ENCODE measurements at regions not wholly inside any gene's neighbourhood (a gene's known extent, or its start where the extent isn't known, plus 50 kb on each side); places are given as distances from the start of the nearest gene placed in this dataset.

DNA sequence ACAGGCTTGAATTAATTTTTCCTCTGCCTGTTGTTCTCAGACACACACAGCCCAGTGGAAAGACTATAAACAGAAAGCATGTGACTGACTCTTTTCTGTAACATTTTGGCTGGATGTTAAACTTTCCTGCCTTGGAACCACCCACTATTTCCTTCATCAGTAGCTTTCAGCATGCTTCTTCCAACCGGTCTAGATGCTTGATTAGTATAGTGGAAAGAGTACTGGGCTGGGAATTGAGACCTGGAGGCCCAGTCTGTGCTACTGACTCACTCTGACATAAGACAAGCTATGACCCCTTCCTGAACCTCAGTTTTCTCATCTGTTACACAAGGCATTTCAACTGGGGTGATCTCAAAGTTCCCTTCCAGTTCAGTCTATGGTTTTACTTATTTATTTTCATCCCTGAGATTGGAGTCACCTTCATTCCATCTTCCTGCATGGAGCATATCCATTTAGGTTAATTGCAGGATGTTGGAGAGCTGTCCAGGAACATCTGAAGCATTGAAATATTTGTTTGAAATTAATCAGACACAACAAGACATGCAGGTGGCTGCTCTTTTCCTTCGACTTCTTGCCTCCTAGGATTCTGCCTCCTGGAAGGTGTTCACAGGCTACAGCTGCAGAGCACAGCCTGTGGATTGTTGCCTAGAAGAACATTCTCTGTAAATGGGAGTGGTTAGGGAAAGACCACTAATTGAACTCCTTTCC lies 173.4 kb downstream of the RTL9 start:
- no peak overlapping the region for H3K27ac ChIP-seq (ENCODE audit: low read length)
- no peaks in the 10 kb centered on the region for H3K79me2 ChIP-seq (replicated peaks; ENCODE audit: insufficient read depth, low read length)
- no peak overlapping the region for H2AFZ ChIP-seq (ENCODE audit: low read depth, low read length)
- H3K36me3 ChIP-seq (ENCODE audit: insufficient read depth, low read length), result no peaks in the 10 kb centered on the region
- H3K27me3 ChIP-seq (ENCODE audit: insufficient read depth, low read depth, low read length), result no peaks in the 10 kb centered on the region
- H3K9me2 ChIP-seq (ENCODE audit: insufficient read depth, low read length), result no peaks in the 10 kb centered on the region
- H3K4me2 ChIP-seq (ENCODE audit: low read length), result no peak overlapping the region
- H3F3A ChIP-seq (ENCODE audit: insufficient read depth, low read length, poor library complexity, severe bottlenecking), result no peaks in the 10 kb centered on the region
- TF ChIP-seq SMC3 (conservative IDR thresholded peaks at IDR 0.05; ENCODE audit: poor library complexity) (no peak), EP300 (conservative IDR thresholded peaks at IDR 0.05; ENCODE audit: poor library complexity, severe bottlenecking) (no peak), POLR2AphosphoS5 (IDR thresholded peaks at IDR 0.05) (no peak), RAD21 (conservative IDR thresholded peaks at IDR 0.05) (no peak), EZH2 (IDR thresholded peaks at IDR 0.05; ENCODE audit: borderline replicate concordance, insufficient read depth, low read length, poor library complexity, severe bottlenecking) (no peak), MXI1 (conservative IDR thresholded peaks at IDR 0.05; ENCODE audit: poor library complexity, severe bottlenecking) (no peak), TAF1 (IDR thresholded peaks at IDR 0.05; ENCODE audit: low read depth) (no peak)
- TF ChIP-seq, protein P1, sequence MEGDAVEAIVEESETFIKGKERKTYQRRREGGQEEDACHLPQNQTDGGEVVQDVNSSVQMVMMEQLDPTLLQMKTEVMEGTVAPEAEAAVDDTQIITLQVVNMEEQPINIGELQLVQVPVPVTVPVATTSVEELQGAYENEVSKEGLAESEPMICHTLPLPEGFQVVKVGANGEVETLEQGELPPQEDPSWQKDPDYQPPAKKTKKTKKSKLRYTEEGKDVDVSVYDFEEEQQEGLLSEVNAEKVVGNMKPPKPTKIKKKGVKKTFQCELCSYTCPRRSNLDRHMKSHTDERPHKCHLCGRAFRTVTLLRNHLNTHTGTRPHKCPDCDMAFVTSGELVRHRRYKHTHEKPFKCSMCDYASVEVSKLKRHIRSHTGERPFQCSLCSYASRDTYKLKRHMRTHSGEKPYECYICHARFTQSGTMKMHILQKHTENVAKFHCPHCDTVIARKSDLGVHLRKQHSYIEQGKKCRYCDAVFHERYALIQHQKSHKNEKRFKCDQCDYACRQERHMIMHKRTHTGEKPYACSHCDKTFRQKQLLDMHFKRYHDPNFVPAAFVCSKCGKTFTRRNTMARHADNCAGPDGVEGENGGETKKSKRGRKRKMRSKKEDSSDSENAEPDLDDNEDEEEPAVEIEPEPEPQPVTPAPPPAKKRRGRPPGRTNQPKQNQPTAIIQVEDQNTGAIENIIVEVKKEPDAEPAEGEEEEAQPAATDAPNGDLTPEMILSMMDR (IDR thresholded peaks at IDR 0.05; ENCODE audit: poor library complexity, severe bottlenecking), result no peak
- TF ChIP-seq, protein P2, sequence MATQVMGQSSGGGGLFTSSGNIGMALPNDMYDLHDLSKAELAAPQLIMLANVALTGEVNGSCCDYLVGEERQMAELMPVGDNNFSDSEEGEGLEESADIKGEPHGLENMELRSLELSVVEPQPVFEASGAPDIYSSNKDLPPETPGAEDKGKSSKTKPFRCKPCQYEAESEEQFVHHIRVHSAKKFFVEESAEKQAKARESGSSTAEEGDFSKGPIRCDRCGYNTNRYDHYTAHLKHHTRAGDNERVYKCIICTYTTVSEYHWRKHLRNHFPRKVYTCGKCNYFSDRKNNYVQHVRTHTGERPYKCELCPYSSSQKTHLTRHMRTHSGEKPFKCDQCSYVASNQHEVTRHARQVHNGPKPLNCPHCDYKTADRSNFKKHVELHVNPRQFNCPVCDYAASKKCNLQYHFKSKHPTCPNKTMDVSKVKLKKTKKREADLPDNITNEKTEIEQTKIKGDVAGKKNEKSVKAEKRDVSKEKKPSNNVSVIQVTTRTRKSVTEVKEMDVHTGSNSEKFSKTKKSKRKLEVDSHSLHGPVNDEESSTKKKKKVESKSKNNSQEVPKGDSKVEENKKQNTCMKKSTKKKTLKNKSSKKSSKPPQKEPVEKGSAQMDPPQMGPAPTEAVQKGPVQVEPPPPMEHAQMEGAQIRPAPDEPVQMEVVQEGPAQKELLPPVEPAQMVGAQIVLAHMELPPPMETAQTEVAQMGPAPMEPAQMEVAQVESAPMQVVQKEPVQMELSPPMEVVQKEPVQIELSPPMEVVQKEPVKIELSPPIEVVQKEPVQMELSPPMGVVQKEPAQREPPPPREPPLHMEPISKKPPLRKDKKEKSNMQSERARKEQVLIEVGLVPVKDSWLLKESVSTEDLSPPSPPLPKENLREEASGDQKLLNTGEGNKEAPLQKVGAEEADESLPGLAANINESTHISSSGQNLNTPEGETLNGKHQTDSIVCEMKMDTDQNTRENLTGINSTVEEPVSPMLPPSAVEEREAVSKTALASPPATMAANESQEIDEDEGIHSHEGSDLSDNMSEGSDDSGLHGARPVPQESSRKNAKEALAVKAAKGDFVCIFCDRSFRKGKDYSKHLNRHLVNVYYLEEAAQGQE (IDR thresholded peaks at IDR 0.05; ENCODE audit: borderline replicate concordance), result no peak
- H4K20me1 ChIP-seq (ENCODE audit: insufficient read depth), result no peaks in the 10 kb centered on the region
- H3K9me3 ChIP-seq (ENCODE audit: low read length), result no peaks in the 10 kb centered on the region
- no peak overlapping the region for H3K4me3 ChIP-seq (ENCODE audit: low read length)
- no peak overlapping the region for H3K9ac ChIP-seq (ENCODE audit: low read length)

DNA sequence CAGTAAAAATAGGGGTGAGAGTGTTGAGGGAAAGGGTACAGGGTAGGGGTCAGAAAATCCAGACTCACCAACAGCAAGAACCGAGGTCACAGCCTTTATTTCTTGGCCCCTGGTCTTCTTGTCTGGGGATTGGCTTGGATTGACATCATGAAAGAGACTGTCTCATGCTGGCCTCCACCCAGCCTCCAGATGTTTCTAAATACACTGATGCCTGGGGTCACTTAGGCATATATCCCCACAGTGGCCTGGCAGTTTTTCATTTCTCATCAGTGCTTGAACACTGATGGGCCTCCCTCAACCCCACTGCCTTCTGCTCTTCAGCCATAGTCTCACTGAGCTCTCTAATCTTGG lies 173.9 kb downstream of the RTL9 start:
- Histone ChIP-seq H3K4me2 (ENCODE audit: low read length) (no peak overlapping the region), H3K9me3 (ENCODE audit: low read length) (no peaks in the 10 kb centered on the region), H4K20me1 (ENCODE audit: insufficient read depth) (no peaks in the 10 kb centered on the region), H3F3A (ENCODE audit: insufficient read depth, low read length, poor library complexity, severe bottlenecking) (no peaks in the 10 kb centered on the region), H3K79me2 (replicated peaks; ENCODE audit: insufficient read depth, low read length) (no peaks in the 10 kb centered on the region), H3K9ac (ENCODE audit: low read length) (no peak overlapping the region), H3K4me3 (ENCODE audit: low read length) (no peak overlapping the region), H2AFZ (ENCODE audit: low read depth, low read length) (no peak overlapping the region), H3K9me2 (ENCODE audit: insufficient read depth, low read length) (no peaks in the 10 kb centered on the region), H3K27me3 (ENCODE audit: insufficient read depth, low read depth, low read length) (no peaks in the 10 kb centered on the region), H3K27ac (ENCODE audit: low read length) (no peak overlapping the region), H3K36me3 (ENCODE audit: insufficient read depth, low read length) (no peaks in the 10 kb centered on the region)
- TF ChIP-seq TAF1 (IDR thresholded peaks at IDR 0.05; ENCODE audit: low read depth) (no peak), RAD21 (conservative IDR thresholded peaks at IDR 0.05) (no peak), MXI1 (conservative IDR thresholded peaks at IDR 0.05; ENCODE audit: poor library complexity, severe bottlenecking) (no peak), POLR2AphosphoS5 (IDR thresholded peaks at IDR 0.05) (no peak), SMC3 (conservative IDR thresholded peaks at IDR 0.05; ENCODE audit: poor library complexity) (no peak), EP300 (conservative IDR thresholded peaks at IDR 0.05; ENCODE audit: poor library complexity, severe bottlenecking) (no peak), EZH2 (IDR thresholded peaks at IDR 0.05; ENCODE audit: borderline replicate concordance, insufficient read depth, low read length, poor library complexity, severe bottlenecking) (no peak)
- TF ChIP-seq, protein P2 (IDR thresholded peaks at IDR 0.05; ENCODE audit: borderline replicate concordance), result no peak
- TF ChIP-seq, protein P1 (IDR thresholded peaks at IDR 0.05; ENCODE audit: poor library complexity, severe bottlenecking), result no peak

Measured in neural cell (in vitro differentiated cells).